Hepatocyte (in vitro differentiated cells): ENCODE measurements at regions not wholly inside any gene's neighbourhood (a gene's known extent, or its start where the extent isn't known, plus 50 kb on each side); places are given as distances from the start of the nearest gene placed in this dataset.

Source experiments
- DNase-seq: peaks from one replicate; pipeline ENCODE4 v3.0.0-alpha.2; 2016; ENCODE audit warnings: low spot score
- H2AFZ ChIP-seq: fragments of 200-600 bp; sonication (generic); 2 replicates; pipeline ENCODE4 v1.6.0; 2016; ENCODE audit warnings: antibody characterized with exemption, mild to moderate bottlenecking
- H3K27ac ChIP-seq: fragments of 200-600 bp; sonication (generic); 2 replicates; pipeline ENCODE4 v1.5.1; 2016; ENCODE audit warnings: mild to moderate bottlenecking
- H3K27me3 ChIP-seq: fragments of 200-600 bp; sonication (generic); 2 replicates; pipeline ENCODE4 v1.6.1; 2016
- H3K36me3 ChIP-seq: fragments of 200-600 bp; sonication (generic); replicated peaks from 2 replicates; pipeline ENCODE4 v1.5.1; 2016; ENCODE audit warnings: low read depth; ENCODE audit not compliant: insufficient read depth
- H3K4me1 ChIP-seq: fragments of 200-600 bp; sonication (generic); 2 replicates; pipeline ENCODE4 v1.5.1; 2016; ENCODE audit warnings: mild to moderate bottlenecking, moderate library complexity; ENCODE audit not compliant: insufficient read depth
- H3K4me2 ChIP-seq: fragments of 200-600 bp; sonication (generic); 2 replicates; pipeline ENCODE4 v1.6.0; 2016
- H3K4me3 ChIP-seq: fragments of 200-600 bp; sonication (generic); 2 replicates; pipeline ENCODE4 v1.5.1; 2016; ENCODE audit warnings: mild to moderate bottlenecking
- H3K79me2 ChIP-seq: fragments of 200-600 bp; sonication (generic); 2 replicates; pipeline ENCODE4 v1.6.0; 2017; ENCODE audit warnings: mild to moderate bottlenecking
- H3K9me2 ChIP-seq: fragments of 200-600 bp; sonication (generic); replicated peaks from 2 replicates; pipeline ENCODE4 v1.6.0; 2017; ENCODE audit warnings: mild to moderate bottlenecking; ENCODE audit not compliant: insufficient read depth
- H3K9me3 ChIP-seq: fragments of 200-600 bp; sonication (generic); 2 replicates; pipeline ENCODE4 v1.5.1; 2016; ENCODE audit warnings: low read depth, mild to moderate bottlenecking
- H4K20me1 ChIP-seq: fragments of 200-600 bp; sonication (generic); 2 replicates; pipeline ENCODE4 v1.6.0; 2016; ENCODE audit warnings: mild to moderate bottlenecking; ENCODE audit not compliant: insufficient read depth, poor library complexity, severe bottlenecking
- EZH2 ChIP-seq: fragments of 200-600 bp; sonication (generic); IDR thresholded peaks from 2 replicates; pipeline ENCODE4 v1.6.1; 2016; ENCODE audit warnings: antibody characterized with exemption, mild to moderate bottlenecking, borderline replicate concordance
- EZH2phosphoT487 ChIP-seq: fragments of 200-600 bp; sonication (generic); IDR thresholded peaks from one replicate; pipeline ENCODE4 v1.6.1; 2018; ENCODE audit warnings: antibody characterized with exemption, mild to moderate bottlenecking, low read depth, moderate library complexity; ENCODE audit not compliant: unreplicated experiment, severe bottlenecking
- WGBS: methylation state at CpG from one replicate; pipeline ENCODE4 v1.1.6; 2016; ENCODE audit warnings: low lambda C conversion rate; ENCODE audit errors: missing lambda C conversion rate; 5-methylcytosine and 5-hydroxymethylcytosine counted together
- TF ChIP-seq, protein P1 (sequence below): fragments of 200-600 bp; sonication (generic); IDR thresholded peaks from 2 replicates; pipeline ENCODE4 v1.5.1; 2016; ENCODE audit warnings: antibody characterized with exemption, mild to moderate bottlenecking; ENCODE audit not compliant: poor library complexity

DNA sequence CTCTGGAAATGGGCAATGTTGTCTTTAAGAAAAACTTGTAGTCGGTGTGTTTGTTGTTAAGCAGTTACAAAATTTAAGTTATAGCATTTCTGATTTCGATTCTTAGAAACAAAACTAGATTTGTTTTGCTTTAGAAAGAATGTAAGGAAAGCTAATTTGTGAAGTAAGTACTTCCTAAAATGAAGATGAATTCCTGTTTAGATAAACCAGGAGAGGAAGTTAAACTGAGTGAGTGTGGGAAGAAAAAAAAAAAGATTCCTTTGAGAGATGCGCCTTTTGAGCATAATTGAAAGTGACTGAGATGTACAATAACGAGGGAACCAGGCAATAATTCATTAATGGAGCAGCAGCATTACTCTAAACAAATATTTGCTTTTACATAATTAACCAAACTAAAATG lies 52.4 kb upstream of the ALOX12 start:
- Histone ChIP-seq H3K4me1 (no peaks in the 10 kb centered on the region), H3K4me2 (no peak overlapping the region), H3K36me3 (no peaks in the 10 kb centered on the region), H3K4me3 (no peak overlapping the region), H2AFZ (no peak overlapping the region), H4K20me1 (no peaks in the 10 kb centered on the region), H3K27ac (no peak overlapping the region), H3K27me3 (no peaks in the 10 kb centered on the region), H3K79me2 (no peaks in the 10 kb centered on the region), H3K9me2 (no peaks in the 10 kb centered on the region), H3K9me3 (no peaks in the 10 kb centered on the region)
- no peak for TF ChIP-seq EZH2
- TF ChIP-seq, protein P1, sequence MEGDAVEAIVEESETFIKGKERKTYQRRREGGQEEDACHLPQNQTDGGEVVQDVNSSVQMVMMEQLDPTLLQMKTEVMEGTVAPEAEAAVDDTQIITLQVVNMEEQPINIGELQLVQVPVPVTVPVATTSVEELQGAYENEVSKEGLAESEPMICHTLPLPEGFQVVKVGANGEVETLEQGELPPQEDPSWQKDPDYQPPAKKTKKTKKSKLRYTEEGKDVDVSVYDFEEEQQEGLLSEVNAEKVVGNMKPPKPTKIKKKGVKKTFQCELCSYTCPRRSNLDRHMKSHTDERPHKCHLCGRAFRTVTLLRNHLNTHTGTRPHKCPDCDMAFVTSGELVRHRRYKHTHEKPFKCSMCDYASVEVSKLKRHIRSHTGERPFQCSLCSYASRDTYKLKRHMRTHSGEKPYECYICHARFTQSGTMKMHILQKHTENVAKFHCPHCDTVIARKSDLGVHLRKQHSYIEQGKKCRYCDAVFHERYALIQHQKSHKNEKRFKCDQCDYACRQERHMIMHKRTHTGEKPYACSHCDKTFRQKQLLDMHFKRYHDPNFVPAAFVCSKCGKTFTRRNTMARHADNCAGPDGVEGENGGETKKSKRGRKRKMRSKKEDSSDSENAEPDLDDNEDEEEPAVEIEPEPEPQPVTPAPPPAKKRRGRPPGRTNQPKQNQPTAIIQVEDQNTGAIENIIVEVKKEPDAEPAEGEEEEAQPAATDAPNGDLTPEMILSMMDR: no peak
- TF ChIP-seq EZH2phosphoT487: no peak
- WGBS: 84% methylated on average over 4 of the region's 4 CpGs
- DNase-seq: no peak
